ENCODE measurements at regions not wholly inside any gene's neighbourhood (a gene's known extent, or its start where the extent isn't known, plus 50 kb on each side); places are given as distances from the start of the nearest gene placed in this dataset.

- peaks cover 0 to 1% of the 10 kb centered on the region in 2 experiments for H4K20me1 ChIP-seq (replicated peaks in 1 of 2; ENCODE audit: control insufficient read depth in 1 of 2, insufficient read depth in 2 of 2, low read length in 2 of 2)
- no peaks in the 10 kb centered on the region for H3K23me2 ChIP-seq (ENCODE audit: low read depth, low read length)
- H3K79me2 ChIP-seq (ENCODE audit: control insufficient read depth in 1 of 2, insufficient read depth in 2 of 2, low read length in 2 of 2) = no peaks in the 10 kb centered on the region
- ChIA-PET CTCF (ENCODE audit: partially characterized antibody) (interaction anchor here (0.9 kb wide), 1 partner anchor 227 kb away, joined by 3 read pairs; no protein-coding TSS in a partner anchor), POLR2A (ENCODE audit: partially characterized antibody) (no interaction called here)
- no peak overlapping the region for H2BK20ac ChIP-seq (ENCODE audit: low read length)
- no peak overlapping the region for H3K14ac ChIP-seq (ENCODE audit: insufficient read length)
- no peaks in the 10 kb centered on the region for H3K27me3 ChIP-seq (replicated peaks in 1 of 4; ENCODE audit: control insufficient read depth in 3 of 4, extremely low read depth in 1 of 4, insufficient read depth in 3 of 4, low read length in 3 of 4)
- DNase-seq (ENCODE audit: low read depth in 1 of 2, low spot score in 2 of 2) = no peak
- H3K9ac ChIP-seq (replicated peaks in 1 of 4; ENCODE audit: extremely low read depth in 1 of 4, low read depth in 3 of 4, low read length in 3 of 4) = no peak overlapping the region
- FAIRE-seq = no peak
- no peak overlapping the region for H3K4me3 ChIP-seq (ENCODE audit: extremely low read depth in 1 of 4, insufficient read depth in 2 of 4, low read depth in 3 of 4, low read length in 4 of 4)
- TF ChIP-seq BCL11A (IDR thresholded peaks at IDR 0.05; ENCODE audit: low read depth in 2 of 2, low read length in 2 of 2) (no peak), ASH2L (IDR thresholded peaks at IDR 0.05; ENCODE audit: low read length) (no peak), SP2 (IDR thresholded peaks at IDR 0.05; ENCODE audit: low read length) (no peak), CEBPB (IDR thresholded peaks at IDR 0.05; ENCODE audit: low read depth, low read length) (no peak), JUN (IDR thresholded peaks at IDR 0.05; ENCODE audit: low read depth, low read length) (no peak), CHD2 (IDR thresholded peaks at IDR 0.05; ENCODE audit: low read length) (no peak), RFX5 (IDR thresholded peaks at IDR 0.05; ENCODE audit: borderline replicate concordance, low read depth, low read length) (no peak), GTF2F1 (IDR thresholded peaks at IDR 0.05; ENCODE audit: borderline replicate concordance, low read depth, low read length) (no peak), NRF1 (IDR thresholded peaks at IDR 0.05; ENCODE audit: low read depth, low read length) (no peak), NANOG (IDR thresholded peaks at IDR 0.05; ENCODE audit: insufficient read depth, low read depth, low read length, poor library complexity, severe bottlenecking) (no peak), CTBP2 (IDR thresholded peaks at IDR 0.05; ENCODE audit: borderline replicate concordance, insufficient read depth, insufficient read length, low read length) (no peak)
- H3K27ac ChIP-seq (ENCODE audit: low read depth, low read length) = no peak overlapping the region
- no peak overlapping the region for H3K4me2 ChIP-seq (ENCODE audit: insufficient read depth in 1 of 2, low read depth in 2 of 2, low read length in 2 of 2)
- H3K23ac ChIP-seq (ENCODE audit: insufficient read length) = no peak overlapping the region
- H3K56ac ChIP-seq (replicated peaks; ENCODE audit: insufficient read length, low read depth, low read length) = no peak overlapping the region
- no peaks in the 10 kb centered on the region for H3K9me3 ChIP-seq (ENCODE audit: insufficient read depth in 2 of 2, low read depth in 1 of 2, low read length in 1 of 2)
- H2BK15ac ChIP-seq (ENCODE audit: low read length) = no peak overlapping the region
- peaks cover 0 to 8% (median 2%) of the 10 kb centered on the region in 4 experiments; a peak in 5 of 7 replicates for H3K4me1 ChIP-seq (replicated peaks in 1 of 4; ENCODE audit: control insufficient read depth in 3 of 4, insufficient read depth in 4 of 4, low read length in 3 of 4)
- H3K18ac ChIP-seq (ENCODE audit: extremely low read depth, low read length) = no peak overlapping the region
- no peak overlapping the region for H2BK5ac ChIP-seq (ENCODE audit: low read depth, low read length)
- WGBS, 2 experiments (ENCODE audit: extremely low coverage in 1 of 2, insufficient coverage in 1 of 2, insufficient read length in 1 of 2, insufficient replicate concordance in 2 of 2, low coverage in 1 of 2, low lambda C conversion rate in 2 of 2, missing lambda C conversion rate in 1 of 2) = 84% methylated on average over 7 of the region's 7 CpGs; no CpG with 5 or more reads in 1 of the 2 experiments
- H4K91ac ChIP-seq (replicated peaks; ENCODE audit: insufficient read length, low read length) = no peak overlapping the region
- H3K4ac ChIP-seq (replicated peaks; ENCODE audit: insufficient read length, low read depth, low read length) = no peak overlapping the region
- H2AFZ ChIP-seq (ENCODE audit: low read length) = no peak overlapping the region
- no peak overlapping the region for H2AK5ac ChIP-seq (ENCODE audit: low read depth, low read length)
- no peak overlapping the region for H2BK120ac ChIP-seq (replicated peaks; ENCODE audit: low read depth, low read length)
- H3K79me1 ChIP-seq (ENCODE audit: low read depth, low read length) = no peaks in the 10 kb centered on the region
- no peak overlapping the region for H4K5ac ChIP-seq (ENCODE audit: insufficient read length, low read depth, low read length)
- H2BK12ac ChIP-seq (ENCODE audit: low read depth, low read length) = no peak overlapping the region
- H4K8ac ChIP-seq (ENCODE audit: extremely low read depth, insufficient read depth, low read length) = no peak overlapping the region
- H3K36me3 ChIP-seq (ENCODE audit: control insufficient read depth in 2 of 4, insufficient read depth in 4 of 4, low read length in 3 of 4) = no peaks in the 10 kb centered on the region
These were observed 54.6 kb upstream of the COX10 start for GRCh38 chr17:14014657-14015056.

Measured in H1 (cell line).